ENCODE measurements at regions not wholly inside any gene's neighbourhood (a gene's known extent, or its start where the extent isn't known, plus 50 kb on each side); places are given as distances from the start of the nearest gene placed in this dataset.
"Not testable (repeated sequence)": the region's sequence is repeated elsewhere in the genome, so short reads cannot be mapped to it uniquely, and the experiment has no call there.

GRCh38 chr1:102219463-102219862 lies 222.7 kb upstream of the OLFM3 start:
- no peaks in the 10 kb centered on the region for H3K4me1 ChIP-seq
- no peaks in the 10 kb centered on the region for H3K27me3 ChIP-seq
- H3K9me3 ChIP-seq = no peaks in the 10 kb centered on the region
- no peak for TF ChIP-seq CTCF (IDR thresholded peaks at IDR 0.05; ENCODE audit: low read depth, low read length)
- no peak overlapping the region for H3K4me3 ChIP-seq (ENCODE audit: low read depth, low read length)
- DNase-seq = no peak
- no peaks in the 10 kb centered on the region for H3K36me3 ChIP-seq

DNA sequence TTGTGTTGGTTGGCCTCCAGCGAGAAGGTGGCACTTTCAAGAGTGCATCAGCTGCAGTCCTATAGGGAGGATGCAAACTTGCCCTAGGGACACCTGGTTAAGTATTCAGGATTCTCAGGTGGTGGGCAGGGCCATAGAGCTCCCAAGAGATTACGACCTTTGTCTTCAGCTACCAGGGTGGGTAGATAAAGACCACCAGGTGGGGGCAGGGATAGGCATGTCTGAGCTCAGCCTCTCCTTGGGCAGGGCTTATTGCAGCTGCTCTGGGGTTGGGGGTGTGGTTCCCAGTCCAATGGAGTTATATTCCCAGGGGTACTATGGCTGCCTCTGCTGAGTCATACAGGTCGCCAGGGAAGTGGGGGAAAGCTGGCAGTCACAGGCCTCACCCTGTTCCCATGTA lies 214.2 kb upstream of the OLFM3 start:
- DNase-seq = peak; percentile 30
- not testable (repeated sequence) for H3K9me3 ChIP-seq; H3K4me1 ChIP-seq; H3K36me3 ChIP-seq; H3K27me3 ChIP-seq; H3K4me3 ChIP-seq (ENCODE audit: low read depth, low read length)

- DNase-seq = peak; percentile 59
- Histone ChIP-seq H3K4me1 (no peaks in the 10 kb centered on the region; the same call in 1 of the 2 replicates), H3K27me3 (no peaks in the 10 kb centered on the region), H3K36me3 (no peaks in the 10 kb centered on the region), H3K4me3 (ENCODE audit: low read depth, low read length) (no peak overlapping the region), H3K9me3 (no peaks in the 10 kb centered on the region; the same call in 1 of the 2 replicates)
- peak; percentile 90 for TF ChIP-seq CTCF (IDR thresholded peaks at IDR 0.05; ENCODE audit: low read depth, low read length)
Measured at GRCh38 chr1:102191723-102192122, 195.0 kb upstream of the OLFM3 start.

DNA sequence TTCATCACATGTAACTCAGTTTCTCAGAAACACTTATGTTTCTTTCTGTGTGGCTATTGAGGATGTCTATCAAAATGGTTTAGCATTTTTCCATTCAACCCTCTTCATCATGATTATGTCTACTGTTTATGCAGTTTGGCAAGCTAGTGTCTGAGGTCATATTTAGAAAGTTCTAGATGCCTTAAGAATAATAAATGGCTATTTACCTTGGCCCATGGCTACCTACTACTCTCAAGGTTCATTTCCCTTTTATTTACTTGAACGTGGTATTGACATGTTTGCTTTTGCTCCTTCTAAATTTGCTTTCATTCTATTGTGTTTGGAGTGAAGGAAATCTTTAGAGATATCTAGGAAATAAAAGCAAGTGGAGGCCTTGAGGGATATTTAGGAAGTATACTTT lies 193.7 kb upstream of the OLFM3 start:
- DNase-seq = no peak
- peaks cover 4% of the 10 kb centered on the region for H3K4me1 ChIP-seq
- H3K27me3 ChIP-seq = no peaks in the 10 kb centered on the region
- no peaks in the 10 kb centered on the region for H3K36me3 ChIP-seq
- no peaks in the 10 kb centered on the region; the same call in 1 of the 2 replicates for H3K9me3 ChIP-seq
- H3K4me3 ChIP-seq (ENCODE audit: low read depth, low read length) = no peak overlapping the region
- no peak for TF ChIP-seq CTCF (IDR thresholded peaks at IDR 0.05; ENCODE audit: low read depth, low read length)

DNA sequence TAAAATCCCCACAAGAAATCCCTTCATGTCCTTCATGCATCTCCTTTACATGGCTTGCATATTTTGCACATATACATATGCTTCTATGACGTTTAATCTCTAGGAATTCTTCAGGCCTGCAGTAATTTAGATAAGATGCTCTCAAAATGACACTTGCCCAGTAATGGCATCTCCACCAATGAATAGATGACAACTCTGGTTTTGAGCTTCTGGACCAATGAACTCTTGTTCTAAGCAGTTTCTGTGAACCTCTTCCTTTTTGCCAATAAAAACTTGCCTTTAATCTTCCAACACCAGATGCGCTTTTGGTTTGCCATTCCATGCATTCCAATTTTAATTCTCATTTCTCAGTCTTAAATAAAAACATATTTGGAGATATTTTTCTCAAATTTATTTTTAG lies 189.8 kb upstream of the OLFM3 start:
- no peak for DNase-seq
- peaks cover 4% of the 10 kb centered on the region for H3K4me1 ChIP-seq
- no peaks in the 10 kb centered on the region for H3K36me3 ChIP-seq
- no peaks in the 10 kb centered on the region for H3K27me3 ChIP-seq
- H3K9me3 ChIP-seq = no peaks in the 10 kb centered on the region
- TF ChIP-seq CTCF (IDR thresholded peaks at IDR 0.05; ENCODE audit: low read depth, low read length) = no peak
- no peak overlapping the region for H3K4me3 ChIP-seq (ENCODE audit: low read depth, low read length)

DNA sequence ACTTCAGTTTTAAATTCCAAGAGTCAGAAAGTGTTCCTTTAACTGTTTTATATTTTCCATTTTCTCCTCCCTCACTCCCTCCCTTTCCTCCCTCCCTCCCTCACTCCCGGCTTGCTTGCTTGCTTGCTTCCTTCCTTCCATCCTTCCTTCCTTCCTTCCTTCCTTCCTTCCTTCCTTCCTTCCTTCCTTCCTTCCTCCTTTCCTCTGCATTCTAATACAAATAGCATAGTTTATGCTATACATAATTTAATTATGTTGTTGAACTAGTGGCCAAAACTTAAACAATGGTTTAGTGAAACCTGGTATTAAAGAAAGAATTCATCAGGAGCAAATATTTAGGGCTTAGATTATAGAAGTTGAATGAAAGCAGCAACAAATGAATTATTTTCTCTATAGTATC lies 188.5 kb upstream of the OLFM3 start:
- Histone ChIP-seq H3K9me3 (no peaks in the 10 kb centered on the region), H3K4me3 (ENCODE audit: low read depth, low read length) (no peak overlapping the region), H3K36me3 (no peaks in the 10 kb centered on the region), H3K4me1 (peaks cover 4% of the 10 kb centered on the region), H3K27me3 (no peaks in the 10 kb centered on the region)
- no peak for DNase-seq
- TF ChIP-seq CTCF (IDR thresholded peaks at IDR 0.05; ENCODE audit: low read depth, low read length) = no peak

- Histone ChIP-seq H3K27me3 (no peaks in the 10 kb centered on the region), H3K4me1 (peaks cover 4% of the 10 kb centered on the region), H3K36me3 (no peaks in the 10 kb centered on the region), H3K9me3 (no peaks in the 10 kb centered on the region), H3K4me3 (ENCODE audit: low read depth, low read length) (no peak overlapping the region)
- no peak for DNase-seq
- no peak for TF ChIP-seq CTCF (IDR thresholded peaks at IDR 0.05; ENCODE audit: low read depth, low read length)
Measured at GRCh38 chr1:102184477-102184876, 187.8 kb upstream of the OLFM3 start.
